Aorta (tissue), 5 donors: ENCODE measurements at regions not wholly inside any gene's neighbourhood (a gene's known extent, or its start where the extent isn't known, plus 50 kb on each side); places are given as distances from the start of the nearest gene placed in this dataset.

Experiments used
- ATAC-seq: fragments of 200-7000 bp; cut with Tn5 transposase; one replicate; pipeline ENCODE4 v1.9.1; 2022; ENCODE audit warnings: moderate library complexity; ENCODE audit not compliant: low FRiP score
- DNase-seq, 2 donors: peaks; one replicate each; pipeline ENCODE4 v3.0.0-alpha.2; 2020
- H3K27ac ChIP-seq, 2 donors: one replicate each; pipeline ENCODE4 v1.5.1; 2013; ENCODE audit warnings: low read length in 2 of 2, mild to moderate bottlenecking in 2 of 2, moderate library complexity in 2 of 2, control low read depth in 1 of 2, inconsistent platforms in 1 of 2, low read depth in 1 of 2
- H3K27me3 ChIP-seq, 2 donors: one replicate each; pipeline ENCODE4 v1.6.1; 2013; ENCODE audit warnings: control low read depth in 1 of 2, low read length in 1 of 2, mild to moderate bottlenecking in 1 of 2, moderate library complexity in 1 of 2; ENCODE audit not compliant: insufficient read depth in 2 of 2, control insufficient read depth in 1 of 2
- H3K36me3 ChIP-seq, 2 donors: one replicate each; pipeline ENCODE4 v1.6.1; 2013; ENCODE audit warnings: control low read depth in 1 of 2, low read length in 1 of 2, mild to moderate bottlenecking in 1 of 2; ENCODE audit not compliant: insufficient read depth in 2 of 2, control insufficient read depth in 1 of 2
- H3K4me1 ChIP-seq, 2 donors: one replicate each; pipeline ENCODE4 v1.6.1; 2013; ENCODE audit warnings: low read length in 2 of 2, control low read depth in 1 of 2, mild to moderate bottlenecking in 1 of 2, moderate library complexity in 1 of 2; ENCODE audit not compliant: insufficient read depth in 2 of 2, control insufficient read depth in 1 of 2
- H3K4me3 ChIP-seq, 2 donors: one replicate each; pipeline ENCODE4 v1.5.1; 2013; ENCODE audit warnings: low read length in 2 of 2, control low read depth in 1 of 2, mild to moderate bottlenecking in 1 of 2
- H3K9me3 ChIP-seq: one replicate; pipeline ENCODE4 v1.6.1; 2013; ENCODE audit warnings: mild to moderate bottlenecking, low read length; ENCODE audit not compliant: control insufficient read depth
- WGBS, 2 donors: extraction: QIAGEN DNeasy Blood & Tissue Kit; methylation state at CpG; one replicate each; pipeline ENCODE4 v1.1.7; 2013; 5-methylcytosine and 5-hydroxymethylcytosine counted together
- intact Hi-C, 2 donors: fragments of 100-400 bp; cut with DNase I; formaldehyde crosslinking; loops; one replicate each; pipeline versions ENCODE4 v1.14.2 to v1.15.0; 2022
- donor health status: healthy with polysubstance abuse.
- donor health status: Bipolar disorder and iron deficiency.
- donor health status: DM: no; HTN: no; CAD: no.
- donor health status: DM: no; HTN: no; CAD: no.
- donor health status: DM: yes; HTN: yes; CAD: no.

DNA sequence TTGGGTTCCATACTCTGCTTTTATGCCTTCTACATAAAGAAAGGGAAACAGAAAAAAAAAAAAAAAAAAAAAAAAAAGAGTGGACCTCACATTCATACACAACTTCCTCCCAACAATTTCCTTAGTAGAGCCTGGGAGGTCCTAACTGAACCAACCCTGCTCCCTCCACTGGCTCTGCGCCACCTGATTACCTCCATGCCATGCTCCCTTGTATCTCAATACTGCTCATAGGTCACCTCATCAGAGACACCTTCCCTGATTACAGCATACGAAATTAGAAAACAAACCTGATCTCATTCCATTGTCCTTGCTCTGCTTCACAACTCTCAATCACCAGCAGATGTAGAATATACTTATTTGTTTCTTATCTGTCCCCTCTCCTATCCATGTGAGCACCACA is 134.2 kb upstream of the EYA4 start:
- DNase-seq (no peak), ATAC-seq (no peak)
- H3K36me3 ChIP-seq, result no peaks in the 10 kb centered on the region
- no peaks in the 10 kb centered on the region for H3K4me1 ChIP-seq
- no peak overlapping the region for H3K4me3 ChIP-seq
- H3K9me3 ChIP-seq, result no peaks in the 10 kb centered on the region
- no peaks in the 10 kb centered on the region for H3K27me3 ChIP-seq
- no peak overlapping the region for H3K27ac ChIP-seq
- WGBS, 2 donors, result 85 to 90% methylated on average over 2 of the region's 2 CpGs
- intact Hi-C loops, result no loop called here

DNA sequence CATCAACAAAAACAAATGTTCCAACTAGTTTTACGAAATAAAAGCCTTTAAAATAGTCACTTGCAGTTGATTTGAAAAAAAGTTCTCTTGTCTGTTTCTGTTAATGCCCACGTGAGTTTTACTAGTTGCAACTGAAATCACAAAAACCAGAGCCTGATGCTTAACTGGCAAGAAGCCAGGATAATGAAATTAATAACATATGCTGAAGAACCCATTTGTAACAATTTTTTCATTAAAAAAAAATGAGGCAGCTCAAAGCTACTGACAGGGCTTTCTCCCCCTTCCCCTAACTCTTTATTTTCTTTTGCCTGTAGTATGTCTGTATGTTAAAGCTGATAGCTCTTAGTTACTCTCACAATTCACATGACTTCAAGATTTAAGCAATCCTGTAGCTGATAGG is 132.7 kb upstream of the EYA4 start:
- Histone ChIP-seq H3K27me3 (no peaks in the 10 kb centered on the region), H3K4me1 (no peaks in the 10 kb centered on the region), H3K9me3 (peaks cover 1% of the 10 kb centered on the region), H3K27ac (no peak overlapping the region), H3K36me3 (no peaks in the 10 kb centered on the region), H3K4me3 (no peak overlapping the region)
- ATAC-seq (no peak), DNase-seq (no peak)
- intact Hi-C loops, result no loop called here
- 10 to 14% methylated on average over 2 of the region's 2 CpGs for WGBS, 2 donors

DNA sequence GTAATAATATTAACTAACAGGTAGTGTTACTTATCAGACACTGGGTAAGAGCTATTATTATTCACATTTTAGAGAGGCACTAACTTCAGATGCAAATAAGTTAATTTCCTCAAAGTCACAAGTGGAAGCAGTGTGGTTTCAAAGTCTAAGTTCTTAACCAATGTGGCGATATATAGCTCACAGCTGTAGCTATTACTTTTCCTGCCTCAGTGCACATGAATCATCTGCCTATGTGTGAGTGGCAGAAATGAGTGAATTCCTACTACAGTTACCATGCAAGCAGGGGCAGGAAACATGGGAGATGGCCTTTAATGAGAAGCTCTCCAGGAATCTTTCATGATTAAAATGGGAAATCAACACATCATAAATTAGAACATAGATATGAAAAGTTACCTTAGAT is 126.2 kb upstream of the EYA4 start:
- WGBS, 2 donors, result 52 to 60% methylated on average over 1 of the region's 1 CpG
- no peak for ATAC-seq
- Histone ChIP-seq H3K4me1 (no peaks in the 10 kb centered on the region), H3K9me3 (peaks cover 1% of the 10 kb centered on the region), H3K27ac (no peak overlapping the region), H3K27me3 (no peaks in the 10 kb centered on the region), H3K4me3 (no peak overlapping the region), H3K36me3 (no peaks in the 10 kb centered on the region)
- DNase-seq, result no peak
- intact Hi-C loops, result no loop called here

DNA sequence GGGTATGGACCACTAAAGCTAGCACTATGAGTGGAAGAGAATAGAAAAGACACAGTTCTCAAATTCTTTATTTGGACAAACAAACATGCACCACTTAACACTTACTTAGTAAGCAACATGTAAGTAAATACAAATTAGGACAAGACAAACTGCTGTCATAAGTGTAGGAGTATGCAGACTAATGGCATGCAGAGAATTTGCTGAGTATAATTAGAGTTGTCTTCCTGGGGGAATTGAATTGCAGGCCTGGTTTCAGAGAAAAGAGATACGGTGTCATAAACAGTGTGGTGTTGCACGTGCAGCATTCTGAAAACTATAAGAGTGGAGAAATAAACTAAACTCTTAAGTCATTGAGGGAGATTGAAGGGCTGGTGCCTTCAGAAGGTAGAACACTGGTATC is 125.2 kb upstream of the EYA4 start:
- Histone ChIP-seq H3K27ac (no peak overlapping the region), H3K9me3 (peaks cover 1% of the 10 kb centered on the region), H3K27me3 (no peaks in the 10 kb centered on the region), H3K4me1 (no peaks in the 10 kb centered on the region), H3K4me3 (no peak overlapping the region), H3K36me3 (no peaks in the 10 kb centered on the region)
- no peak for ATAC-seq
- 49 to 51% methylated on average over 2 of the region's 2 CpGs for WGBS, 2 donors
- intact Hi-C loops, result no loop called here
- DNase-seq, result no peak

DNA sequence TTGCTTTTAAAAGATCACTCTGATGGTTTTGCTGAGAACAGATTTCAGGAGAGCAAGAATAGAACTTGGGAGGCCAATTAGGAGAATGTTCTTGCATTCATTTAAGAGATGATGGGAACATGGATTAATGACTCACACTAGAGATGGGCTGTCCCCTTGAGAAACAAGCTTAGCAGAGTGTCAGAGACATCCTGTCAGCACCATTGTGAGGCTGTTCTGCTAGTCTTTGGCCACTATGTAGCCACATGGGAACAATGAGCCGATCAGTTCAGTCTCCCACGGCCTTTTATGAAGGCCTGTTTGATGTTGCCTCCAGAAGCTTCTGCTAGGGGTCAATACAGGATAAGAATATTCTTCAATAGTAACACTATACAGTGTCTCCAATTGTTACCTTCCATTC is 113.0 kb upstream of the EYA4 start:
- no peak for ATAC-seq
- no peaks in the 10 kb centered on the region for H3K36me3 ChIP-seq
- no peak overlapping the region for H3K4me3 ChIP-seq
- no peak for DNase-seq
- no peaks in the 10 kb centered on the region for H3K27me3 ChIP-seq
- intact Hi-C loops, result no loop called here
- H3K9me3 ChIP-seq, result peaks cover 1% of the 10 kb centered on the region
- no peak overlapping the region for H3K27ac ChIP-seq
- peaks cover 1 to 6% of the 10 kb centered on the region in 2 donors for H3K4me1 ChIP-seq
- 80 to 83% methylated on average over 2 of the region's 2 CpGs for WGBS, 2 donors

DNA sequence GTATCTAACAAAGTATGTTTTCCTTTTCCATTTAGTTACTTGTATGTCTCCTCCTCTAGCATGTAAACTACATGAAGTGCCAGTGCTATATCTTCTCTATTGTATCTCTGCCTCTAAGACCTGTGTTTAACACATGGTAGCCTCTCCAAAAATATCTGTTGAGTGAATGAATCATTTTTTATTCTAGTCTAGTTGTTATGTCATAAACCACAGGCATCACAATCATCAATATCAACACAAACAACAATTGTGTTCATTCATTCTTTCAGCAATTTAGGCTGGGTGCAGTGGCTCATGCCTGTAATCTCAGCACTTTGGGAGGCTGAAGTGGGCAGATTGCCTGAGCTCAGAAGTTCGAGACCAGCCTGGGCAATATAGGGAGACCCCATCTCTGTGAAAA is 111.6 kb upstream of the EYA4 start:
- ATAC-seq (no peak), DNase-seq (no peak)
- Histone ChIP-seq H3K36me3 (no peaks in the 10 kb centered on the region), H3K4me3 (no peak overlapping the region), H3K9me3 (no peaks in the 10 kb centered on the region), H3K4me1 (peaks cover 1 to 6% of the 10 kb centered on the region in 2 donors), H3K27ac (no peak overlapping the region), H3K27me3 (no peaks in the 10 kb centered on the region)
- intact Hi-C loops, result no loop called here
- 94 to 97% methylated on average over 1 of the region's 1 CpG for WGBS, 2 donors

DNA sequence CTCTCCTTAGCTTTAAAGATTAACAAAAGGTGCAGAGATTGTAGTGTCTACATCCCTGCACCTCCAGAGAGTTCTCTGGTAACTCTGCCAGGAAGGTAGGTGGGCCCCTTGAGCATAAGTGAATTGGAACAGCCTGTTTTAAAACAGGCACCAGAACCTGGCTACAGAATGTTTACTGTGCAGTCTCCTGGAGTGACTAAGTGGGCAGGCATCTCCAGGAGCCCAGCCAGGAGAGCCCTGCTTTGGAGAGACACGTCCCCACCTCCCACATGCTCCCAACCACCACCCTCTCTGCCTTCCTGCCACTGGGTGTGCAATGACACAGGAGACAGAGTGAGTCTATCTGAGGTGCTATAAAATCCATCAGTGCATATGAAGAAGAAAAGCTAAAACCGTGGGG is 110.3 kb upstream of the EYA4 start:
- ATAC-seq, result peak; percentile 9
- Histone ChIP-seq H3K4me1 (peaks cover 1 to 6% of the 10 kb centered on the region in 2 donors), H3K4me3 (no peak overlapping the region), H3K27me3 (no peaks in the 10 kb centered on the region), H3K27ac (no peak overlapping the region), H3K9me3 (no peaks in the 10 kb centered on the region), H3K36me3 (no peaks in the 10 kb centered on the region)
- 27 to 34% methylated on average over 2 of the region's 2 CpGs for WGBS, 2 donors
- intact Hi-C loops, result no loop called here
- DNase-seq, result peak in 1 of 2 donors; percentile 65

DNA sequence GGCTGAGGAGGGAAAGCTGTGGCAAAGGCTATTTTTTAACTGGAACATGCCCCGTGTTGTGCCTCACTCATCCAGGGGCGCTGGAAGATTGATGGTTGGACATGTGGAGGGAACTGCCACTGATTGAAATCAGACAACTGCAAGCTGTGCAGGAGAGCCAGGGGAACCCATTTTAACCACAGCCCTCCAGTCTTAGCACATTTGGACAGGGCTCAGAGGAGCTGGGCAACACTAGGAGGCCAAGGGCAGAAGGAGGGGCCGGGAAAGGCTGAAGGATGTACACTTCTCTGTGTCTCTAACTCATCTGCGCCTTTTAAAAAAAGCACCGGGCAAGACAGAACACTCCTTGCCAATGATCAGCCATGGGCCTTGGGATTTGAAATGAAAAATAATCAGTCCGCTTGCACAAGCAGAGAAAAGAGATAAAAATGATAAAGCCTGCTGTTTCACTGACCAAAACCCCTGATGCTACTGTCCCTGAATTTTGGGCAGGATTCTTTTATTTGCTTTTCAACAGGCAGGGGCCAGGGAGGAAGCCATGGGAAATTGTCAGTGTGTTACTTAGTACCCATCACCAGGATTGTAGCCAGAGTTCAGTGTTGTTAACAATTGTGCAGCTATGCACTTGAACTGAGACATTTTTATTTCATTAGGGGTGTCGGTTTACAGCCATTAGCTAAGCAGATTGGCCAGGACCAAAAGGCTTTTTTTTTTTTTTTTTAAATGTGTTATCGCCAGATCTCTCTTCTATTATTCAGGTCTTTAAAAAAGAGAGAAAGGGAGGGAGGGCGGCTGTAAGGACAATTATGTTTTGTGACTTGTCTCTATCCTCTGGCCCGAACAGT is 109.3 kb upstream of the EYA4 start:
- WGBS, 2 donors, result 67 to 83% methylated on average over 10 of the region's 10 CpGs
- ATAC-seq (no peak), DNase-seq (no peak)
- Histone ChIP-seq H3K27me3 (no peaks in the 10 kb centered on the region), H3K9me3 (no peaks in the 10 kb centered on the region), H3K36me3 (no peaks in the 10 kb centered on the region), H3K27ac (no peak overlapping the region), H3K4me3 (no peak overlapping the region), H3K4me1 (peaks cover 1 to 6% of the 10 kb centered on the region in 2 donors)
- intact Hi-C loops, result no loop called here

DNA sequence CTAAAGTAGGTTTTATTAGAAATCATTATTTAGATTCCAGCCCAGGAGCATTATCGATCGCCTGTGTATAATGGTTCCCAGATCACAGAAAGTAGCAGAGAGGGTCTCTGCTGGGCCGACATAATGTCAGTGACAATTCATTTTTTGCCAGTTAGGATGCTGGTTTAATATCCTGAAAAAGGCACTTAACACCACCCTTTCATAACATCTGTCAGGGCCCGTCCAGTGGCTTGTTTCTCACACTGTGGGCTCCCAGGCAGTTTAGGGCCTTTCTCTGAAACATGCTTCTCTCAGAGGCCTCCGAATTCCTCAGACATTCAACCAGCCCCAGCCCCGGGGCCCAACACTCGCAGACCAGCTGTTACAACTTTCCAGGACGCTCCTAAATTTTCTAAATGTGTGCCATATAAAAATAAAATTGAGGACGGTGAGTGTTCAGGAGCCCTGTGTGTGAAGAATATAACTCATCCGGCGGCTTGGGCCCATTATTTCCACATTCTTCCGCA is 108.6 kb upstream of the EYA4 start:
- no peak for DNase-seq
- WGBS, 2 donors, result 85% methylated on average over 12 of the region's 12 CpGs
- H3K9me3 ChIP-seq, result no peaks in the 10 kb centered on the region
- H3K4me3 ChIP-seq, result no peak overlapping the region
- H3K36me3 ChIP-seq, result no peaks in the 10 kb centered on the region
- no peaks in the 10 kb centered on the region for H3K27me3 ChIP-seq
- no peak overlapping the region for H3K27ac ChIP-seq
- peaks cover 1 to 6% of the 10 kb centered on the region in 2 donors for H3K4me1 ChIP-seq
- no peak for ATAC-seq
- intact Hi-C loops, result no loop called here
